IMR-90 (cell line): ENCODE measurements at regions not wholly inside any gene's neighbourhood (a gene's known extent, or its start where the extent isn't known, plus 50 kb on each side); places are given as distances from the start of the nearest gene placed in this dataset.

Experiments
- ATAC-seq: fragments of 200-7000 bp; cut with Tn5 transposase; 2 replicates; pipeline ENCODE4 v1.9.1; 2020; ENCODE audit warnings: low read depth, mild to moderate bottlenecking, moderate library complexity
- BruUV-seq: library from RNA; stranded (reverse); fragments of 400-500 nt; replicated peaks from 2 replicates; lab custom pipeline; 2021; lab: Mats Ljungman, UMichigan
- CTCF ChIA-PET: fragments of 300-600 bp; formaldehyde crosslinking; extraction: SDS; loops from one replicate; lab custom pipeline; 2021; ENCODE audit warnings: antibody characterized with exemption; lab: Yijun Ruan, JAX
- POLR2A ChIA-PET: fragments of 300-600 bp; sonication (Branson Sonifier 250); formaldehyde crosslinking; loops from one replicate; lab custom pipeline; 2022; ENCODE audit warnings: antibody characterized with exemption; ENCODE audit not compliant: unreplicated experiment; lab: Charles Lee
- DNase-seq: peaks from one replicate; pipeline ENCODE4 v3.0.0; 2013
- H2AFZ ChIP-seq: replicated peaks from 2 replicates; pipeline ENCODE3; 2013; ENCODE audit warnings: low read length, mild to moderate bottlenecking; ENCODE audit not compliant: poor library complexity
- H2AK5ac ChIP-seq: 2 replicates; pipeline ENCODE4 v1.6.1; 2013; ENCODE audit warnings: low read depth, low read length, inconsistent platforms
- H2AK9ac ChIP-seq: replicated peaks from 2 replicates; pipeline ENCODE3; 2013; ENCODE audit warnings: mild to moderate bottlenecking, low read depth, low read length, moderate library complexity; ENCODE audit not compliant: poor library complexity
- H2BK120ac ChIP-seq: 2 replicates; pipeline ENCODE4 v1.6.1; 2013; ENCODE audit warnings: low read depth, low read length, inconsistent platforms
- H2BK15ac ChIP-seq: 3 replicates; pipeline ENCODE4 v1.6.1; 2013; ENCODE audit warnings: low read depth, low read length, inconsistent platforms
- H2BK20ac ChIP-seq: 2 replicates; pipeline ENCODE4 v1.6.1; 2013; ENCODE audit warnings: low read depth, mild to moderate bottlenecking, inconsistent platforms, low read length, moderate library complexity
- H2BK5ac ChIP-seq: 2 replicates; pipeline ENCODE4 v1.6.1; 2013; ENCODE audit warnings: mild to moderate bottlenecking, low read depth, low read length, inconsistent platforms; ENCODE audit not compliant: poor library complexity, severe bottlenecking
- H3K14ac ChIP-seq: replicated peaks from 2 replicates; pipeline ENCODE4 v1.6.1; 2013; ENCODE audit warnings: low read depth, low read length, inconsistent platforms
- H3K18ac ChIP-seq: 2 replicates; pipeline ENCODE4 v1.6.1; 2013; ENCODE audit warnings: low read depth, low read length, control low read depth
- H3K23ac ChIP-seq: 2 replicates; pipeline ENCODE4 v1.6.1; 2013; ENCODE audit warnings: low read depth, low read length, inconsistent platforms
- H3K27ac ChIP-seq: 2 replicates; pipeline ENCODE4 v1.5.1; 2013; ENCODE audit warnings: mild to moderate bottlenecking, control low read depth, low read length; ENCODE audit not compliant: insufficient read depth
- H3K27me3 ChIP-seq: 2 replicates; pipeline ENCODE4 v1.6.1; 2013; ENCODE audit warnings: low read length; ENCODE audit not compliant: control insufficient read depth, insufficient read depth
- H3K36me3 ChIP-seq: 2 replicates; pipeline ENCODE4 v1.6.1; 2013; ENCODE audit warnings: low read length, mixed read lengths; ENCODE audit not compliant: control insufficient read depth, insufficient read depth
- H3K4ac ChIP-seq: 2 replicates; pipeline ENCODE4 v1.6.1; 2013; ENCODE audit warnings: low read depth, low read length, inconsistent platforms
- H3K4me1 ChIP-seq: 2 replicates; pipeline ENCODE4 v1.6.1; 2013; ENCODE audit warnings: low read length, mixed read lengths; ENCODE audit not compliant: control insufficient read depth, insufficient read depth
- H3K4me2 ChIP-seq: 2 replicates; pipeline ENCODE4 v1.6.1; 2013; ENCODE audit warnings: low read depth, mild to moderate bottlenecking, control low read depth, low read length, moderate library complexity
- H3K4me3 ChIP-seq: 2 replicates; pipeline ENCODE4 v1.5.1; 2013; ENCODE audit warnings: low read depth, mild to moderate bottlenecking, control low read depth, low read length, moderate library complexity; ENCODE audit not compliant: insufficient read depth
- H3K56ac ChIP-seq: 2 replicates; pipeline ENCODE4 v1.6.1; 2013; ENCODE audit warnings: low read length, inconsistent platforms; ENCODE audit not compliant: insufficient read depth; ENCODE audit errors: extremely low read depth
- H3K79me1 ChIP-seq, 2 experiments: 2 replicates each; pipeline ENCODE4 v1.6.1; 2013; ENCODE audit warnings: low read length in 2 of 2, inconsistent platforms in 1 of 2, low read depth in 1 of 2
- H3K9ac ChIP-seq: 2 replicates; pipeline ENCODE4 v1.6.1; 2013; ENCODE audit warnings: low read depth, low read length, control low read depth
- H3K9me1 ChIP-seq: 2 replicates; pipeline ENCODE4 v1.6.1; 2013; ENCODE audit warnings: low read length, inconsistent platforms; ENCODE audit not compliant: insufficient read depth
- H3K9me3 ChIP-seq: 2 replicates; pipeline ENCODE4 v1.6.1; 2013; ENCODE audit warnings: low read length; ENCODE audit not compliant: control insufficient read depth, insufficient read depth
- H4K20me1 ChIP-seq: 2 replicates; pipeline ENCODE4 v1.6.1; 2013; ENCODE audit warnings: low read length, inconsistent platforms; ENCODE audit not compliant: insufficient read depth
- H4K5ac ChIP-seq: 2 replicates; pipeline ENCODE4 v1.6.1; 2013; ENCODE audit warnings: mild to moderate bottlenecking, low read depth, low read length, control low read depth
- H4K8ac ChIP-seq, 2 experiments: 2 replicates each; pipeline ENCODE4 v1.6.1; 2013; ENCODE audit warnings: low read depth in 2 of 2, low read length in 2 of 2, control low read depth in 1 of 2, inconsistent platforms in 1 of 2
- H4K91ac ChIP-seq: 2 replicates; pipeline ENCODE4 v1.6.1; 2013; ENCODE audit warnings: low read depth, low read length, inconsistent platforms; ENCODE audit not compliant: insufficient read depth
- BHLHE40 ChIP-seq: fragments of 150-350 bp; IDR thresholded peaks from 2 replicates; pipeline ENCODE4 v1.6.1; 2016; ENCODE audit warnings: mild to moderate bottlenecking, low read depth, low read length
- CEBPB ChIP-seq: IDR thresholded peaks from 2 replicates; pipeline ENCODE4 v1.6.1; 2012; ENCODE audit warnings: low read depth, low read length, improper control_type of control experiment
- CHD1 ChIP-seq: IDR thresholded peaks from 2 replicates; pipeline ENCODE4 v1.6.1; 2012; ENCODE audit warnings: low read depth, low read length, improper control_type of control experiment
- FOS ChIP-seq: fragments of 150-350 bp; IDR thresholded peaks from 2 replicates; pipeline ENCODE4 v1.6.1; 2016; ENCODE audit warnings: low read depth, low read length
- MAFK ChIP-seq: IDR thresholded peaks from 2 replicates; pipeline ENCODE4 v1.6.1; 2012; ENCODE audit warnings: low read depth, low read length, improper control_type of control experiment
- MAZ ChIP-seq: IDR thresholded peaks from 2 replicates; pipeline ENCODE4 v1.6.1; 2012; ENCODE audit warnings: low read depth, mild to moderate bottlenecking, low read length, improper control_type of control experiment, moderate library complexity, borderline replicate concordance
- POLR2A ChIP-seq: IDR thresholded peaks from 2 replicates; pipeline ENCODE4 v1.6.1; 2012; ENCODE audit warnings: mild to moderate bottlenecking, low read depth, low read length
- RAD21 ChIP-seq: IDR thresholded peaks from 2 replicates; pipeline ENCODE4 v1.6.1; 2012; ENCODE audit warnings: low read length, improper control_type of control experiment
- RCOR1 ChIP-seq: IDR thresholded peaks from 2 replicates; pipeline ENCODE4 v1.6.1; 2012; ENCODE audit warnings: mild to moderate bottlenecking, low read length, improper control_type of control experiment; ENCODE audit not compliant: insufficient replicate concordance
- WGBS, 2 experiments: methylation state at CpG; one replicate each; pipeline versions ENCODE4 v1.1.5 to v1.1.7; 2013; ENCODE audit warnings: missing lambda C conversion rate in 2 of 2; ENCODE audit not compliant: insufficient read length in 1 of 2; ENCODE audit errors: extremely low coverage in 2 of 2; 5-methylcytosine and 5-hydroxymethylcytosine counted together
- dilution Hi-C: fragments of 300-500 bp; cut with HindIII; formaldehyde crosslinking; loops from one replicate; pipeline ENCODE4 v1.14.3; 2018; ENCODE audit warnings: low sequenced_read_pairs; ENCODE audit not compliant: unreplicated experiment
- in situ Hi-C: fragments of 300-500 bp; cut with MboI; formaldehyde crosslinking; loops from 3 replicates; pipeline ENCODE4 v1.14.3; 2019; ENCODE audit warnings: low sequenced_read_pairs, inconsistent platforms, mixed read lengths
- intact Hi-C: fragments of 100-400 bp; cut with micrococcal nuclease; formaldehyde crosslinking; loops from 2 replicates; pipeline ENCODE4 v1.10.0; 2022
- TF ChIP-seq, protein P1 (sequence below): fragments of 150-350 bp; IDR thresholded peaks from 2 replicates; pipeline ENCODE4 v1.6.1; 2016; ENCODE audit warnings: low read depth, mild to moderate bottlenecking, low read length, moderate library complexity, borderline replicate concordance
- TF ChIP-seq, protein P2 (sequence below): fragments of 150-350 bp; IDR thresholded peaks from 2 replicates; pipeline ENCODE4 v1.6.1; 2017; ENCODE audit warnings: mild to moderate bottlenecking, antibody characterized with exemption, low read length, low read depth

DNA sequence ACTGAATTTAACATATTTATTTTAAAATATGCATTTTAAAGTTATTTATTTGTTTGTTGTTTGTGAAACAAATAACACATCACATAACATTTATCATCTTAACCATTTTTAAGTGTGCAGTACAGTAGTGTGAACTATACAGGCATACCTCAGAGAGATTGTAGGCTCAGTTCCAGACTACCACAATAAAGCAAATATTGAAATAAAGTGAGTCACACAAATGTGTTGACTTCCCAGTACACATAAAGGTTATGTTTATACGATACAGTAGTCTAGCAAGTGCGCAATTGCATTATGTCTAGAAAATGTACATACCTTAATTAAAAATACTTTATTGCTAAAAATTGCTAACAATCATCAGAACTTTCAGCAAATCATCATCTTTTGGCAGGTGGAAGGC is 739.4 kb upstream of the ADGRL4 start:
- Histone ChIP-seq H2BK120ac (no peak overlapping the region), H4K20me1 (no peaks in the 10 kb centered on the region), H3K9me3 (no peaks in the 10 kb centered on the region), H2AFZ (no peak overlapping the region), H3K36me3 (no peaks in the 10 kb centered on the region), H3K23ac (no peak overlapping the region), H3K27me3 (no peaks in the 10 kb centered on the region), H2BK5ac (no peak overlapping the region), H3K4me1 (no peaks in the 10 kb centered on the region), H3K9ac (no peak overlapping the region), H3K4ac (no peak overlapping the region), H3K9me1 (no peaks in the 10 kb centered on the region), H2BK20ac (no peak overlapping the region), H3K4me3 (no peak overlapping the region), H3K79me1 (no peaks in the 10 kb centered on the region), H3K14ac (no peak overlapping the region), H3K4me2 (no peak overlapping the region), H4K8ac (no peak overlapping the region), H2AK5ac (no peak overlapping the region), H4K91ac (no peak overlapping the region), H2AK9ac (no peak overlapping the region), H3K27ac (no peak overlapping the region), H2BK15ac (no peak overlapping the region), H3K56ac (no peak overlapping the region), H3K18ac (no peak overlapping the region), H4K5ac (no peak overlapping the region)
- no CpG with 5 or more reads among the region's 2 CpGs for WGBS, 2 experiments
- CTCF ChIA-PET: no interaction called here
- dilution Hi-C loops (no loop called here), intact Hi-C loops (no loop called here), in situ Hi-C loops (no loop called here)
- TF ChIP-seq, protein P1, sequence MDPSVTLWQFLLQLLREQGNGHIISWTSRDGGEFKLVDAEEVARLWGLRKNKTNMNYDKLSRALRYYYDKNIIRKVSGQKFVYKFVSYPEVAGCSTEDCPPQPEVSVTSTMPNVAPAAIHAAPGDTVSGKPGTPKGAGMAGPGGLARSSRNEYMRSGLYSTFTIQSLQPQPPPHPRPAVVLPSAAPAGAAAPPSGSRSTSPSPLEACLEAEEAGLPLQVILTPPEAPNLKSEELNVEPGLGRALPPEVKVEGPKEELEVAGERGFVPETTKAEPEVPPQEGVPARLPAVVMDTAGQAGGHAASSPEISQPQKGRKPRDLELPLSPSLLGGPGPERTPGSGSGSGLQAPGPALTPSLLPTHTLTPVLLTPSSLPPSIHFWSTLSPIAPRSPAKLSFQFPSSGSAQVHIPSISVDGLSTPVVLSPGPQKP: no peak
- TF ChIP-seq RAD21 (no peak), CEBPB (no peak), MAZ (no peak), CHD1 (no peak), BHLHE40 (no peak), MAFK (no peak), RCOR1 (no peak), POLR2A (no peak), FOS (no peak)
- TF ChIP-seq, protein P2, sequence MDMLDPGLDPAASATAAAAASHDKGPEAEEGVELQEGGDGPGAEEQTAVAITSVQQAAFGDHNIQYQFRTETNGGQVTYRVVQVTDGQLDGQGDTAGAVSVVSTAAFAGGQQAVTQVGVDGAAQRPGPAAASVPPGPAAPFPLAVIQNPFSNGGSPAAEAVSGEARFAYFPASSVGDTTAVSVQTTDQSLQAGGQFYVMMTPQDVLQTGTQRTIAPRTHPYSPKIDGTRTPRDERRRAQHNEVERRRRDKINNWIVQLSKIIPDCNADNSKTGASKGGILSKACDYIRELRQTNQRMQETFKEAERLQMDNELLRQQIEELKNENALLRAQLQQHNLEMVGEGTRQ: no peak
- BruUV-seq: no TSS peak
- ATAC-seq (no peak), DNase-seq (peak; percentile 12)
- POLR2A ChIA-PET: no interaction called here
